ENCODE measurements at regions not wholly inside any gene's neighbourhood (a gene's known extent, or its start where the extent isn't known, plus 50 kb on each side); places are given as distances from the start of the nearest gene placed in this dataset.

- Mint-ChIP-seq H3K27me3 (peaks cover 14% of the 10 kb centered on the region), H3K9me3 (no peaks in the 10 kb centered on the region), H3K27ac (no peak overlapping the region), H3K36me3 (ENCODE audit: low read depth) (no peaks in the 10 kb centered on the region), H3K4me1 (ENCODE audit: low read depth) (no peaks in the 10 kb centered on the region), H3K4me3 (no peak overlapping the region)
- intact Hi-C loops (cut with DNase I, micrococcal nuclease), result no loop called here
- H3K27me3 ChIP-seq (ENCODE audit: control insufficient read depth in 1 of 2, insufficient read depth in 2 of 2, low read length in 2 of 2), result peaks cover 0 to 5% of the 10 kb centered on the region in 2 experiments
- ATAC-seq (ENCODE audit: poor library complexity), result no peak
- no peak for TF ChIP-seq CTCF (IDR thresholded peaks at IDR 0.05)
- no peaks in the 10 kb centered on the region for H3K36me3 ChIP-seq (ENCODE audit: insufficient read depth, low read length)
- no peaks in the 10 kb centered on the region for H3K9me3 ChIP-seq (ENCODE audit: control insufficient read depth in 1 of 2, insufficient read depth in 1 of 2, low read length in 2 of 2)
- H3K4me1 ChIP-seq (ENCODE audit: insufficient read depth, low read length), result no peaks in the 10 kb centered on the region
- ChIA-PET POLR2A (no interaction called here), CTCF (no interaction called here)
- no peak for DNase-seq
- H3K27ac ChIP-seq (ENCODE audit: low read depth in 1 of 2, low read length in 2 of 2), result no peak overlapping the region
- no peak overlapping the region for H3K4me3 ChIP-seq (ENCODE audit: low read length)
These were observed 202.0 kb upstream of the FRMD6 start for GRCh38 chr14:51449681-51450080.

GRCh38 chr14:51451561-51451960 lies 200.1 kb upstream of the FRMD6 start:
- no peak for TF ChIP-seq CTCF (IDR thresholded peaks at IDR 0.05)
- CTCF ChIA-PET, result no interaction called here
- H3K27me3 Mint-ChIP-seq, result peaks cover 22% of the 10 kb centered on the region

GRCh38 chr14:51453869-51454268 lies 197.8 kb upstream of the FRMD6 start:
- Histone ChIP-seq H3K4me3 (ENCODE audit: low read length) (no peak overlapping the region), H3K27me3 (ENCODE audit: control insufficient read depth in 1 of 2, insufficient read depth in 2 of 2, low read length in 2 of 2) (peaks cover 0 to 3% of the 10 kb centered on the region in 2 experiments), H3K36me3 (ENCODE audit: insufficient read depth, low read length) (no peaks in the 10 kb centered on the region), H3K9me3 (ENCODE audit: control insufficient read depth in 1 of 2, insufficient read depth in 1 of 2, low read length in 2 of 2) (no peaks in the 10 kb centered on the region), H3K4me1 (ENCODE audit: insufficient read depth, low read length) (no peaks in the 10 kb centered on the region), H3K27ac (ENCODE audit: low read depth in 1 of 2, low read length in 2 of 2) (no peak overlapping the region)
- ChIA-PET POLR2A (no interaction called here), CTCF (no interaction called here)
- no peak for TF ChIP-seq CTCF (IDR thresholded peaks at IDR 0.05)
- H3K4me3 Mint-ChIP-seq, result no peak overlapping the region
- ATAC-seq (ENCODE audit: poor library complexity) (no peak), DNase-seq (no peak)
- peaks cover 24% of the 10 kb centered on the region for H3K27me3 Mint-ChIP-seq
- H3K9me3 Mint-ChIP-seq, result no peaks in the 10 kb centered on the region
- intact Hi-C loops (cut with DNase I, micrococcal nuclease), result no loop called here
- H3K4me1 Mint-ChIP-seq (ENCODE audit: low read depth), result no peaks in the 10 kb centered on the region
- H3K27ac Mint-ChIP-seq, result no peak overlapping the region
- H3K36me3 Mint-ChIP-seq (ENCODE audit: low read depth), result no peaks in the 10 kb centered on the region

More at GRCh38 chr14:51451561-51451960, 200.1 kb upstream of the FRMD6 start:
- intact Hi-C loops (cut with DNase I, micrococcal nuclease), result no loop called here
- Mint-ChIP-seq H3K27ac (no peak overlapping the region), H3K4me3 (no peak overlapping the region), H3K36me3 (ENCODE audit: low read depth) (no peaks in the 10 kb centered on the region), H3K9me3 (no peaks in the 10 kb centered on the region), H3K4me1 (ENCODE audit: low read depth) (no peaks in the 10 kb centered on the region)
- DNase-seq (no peak), ATAC-seq (ENCODE audit: poor library complexity) (no peak)
- H3K27ac ChIP-seq (ENCODE audit: low read depth in 1 of 2, low read length in 2 of 2), result no peak overlapping the region
- H3K4me1 ChIP-seq (ENCODE audit: insufficient read depth, low read length), result no peaks in the 10 kb centered on the region
- H3K27me3 ChIP-seq (ENCODE audit: control insufficient read depth in 1 of 2, insufficient read depth in 2 of 2, low read length in 2 of 2), result peaks cover 0 to 3% of the 10 kb centered on the region in 2 experiments
- no peak overlapping the region for H3K4me3 ChIP-seq (ENCODE audit: low read length)
- H3K36me3 ChIP-seq (ENCODE audit: insufficient read depth, low read length), result no peaks in the 10 kb centered on the region
- POLR2A ChIA-PET, result no interaction called here
- no peaks in the 10 kb centered on the region for H3K9me3 ChIP-seq (ENCODE audit: control insufficient read depth in 1 of 2, insufficient read depth in 1 of 2, low read length in 2 of 2)
